ENCODE measurements at regions not wholly inside any gene's neighbourhood (a gene's known extent, or its start where the extent isn't known, plus 50 kb on each side); places are given as distances from the start of the nearest gene placed in this dataset.

DNA sequence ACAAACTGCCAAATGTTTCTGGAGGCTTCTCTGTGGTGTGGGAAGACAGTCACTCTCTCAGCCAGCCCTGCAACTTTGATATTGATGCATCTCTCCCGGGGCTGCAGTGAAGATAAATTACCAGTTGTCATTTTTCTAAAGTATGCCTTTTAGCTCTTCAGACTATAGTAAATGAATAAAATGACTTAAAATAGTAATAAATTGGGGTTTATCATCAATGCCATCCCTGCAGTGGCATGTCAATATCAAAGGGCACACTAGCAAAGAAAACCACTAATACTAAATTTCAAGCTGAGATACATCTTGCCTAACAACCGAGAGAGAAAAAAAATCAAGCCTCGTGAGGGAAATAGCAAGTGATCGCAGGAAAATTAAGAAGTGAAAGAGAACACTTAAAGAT is 749.5 kb upstream of the SLC39A10 start:
- Histone ChIP-seq H3K27me3 (ENCODE audit: insufficient read depth, low read length, poor library complexity, severe bottlenecking) (no peaks in the 10 kb centered on the region), H3K4me2 (ENCODE audit: low read depth, low read length, poor library complexity, severe bottlenecking) (no peak overlapping the region), H3K9ac (ENCODE audit: low read depth, low read length, poor library complexity, severe bottlenecking) (no peak overlapping the region), H4K20me1 (ENCODE audit: insufficient read depth, low read length, poor library complexity, severe bottlenecking) (no peaks in the 10 kb centered on the region), H3K4me3 (ENCODE audit: low read length, poor library complexity, severe bottlenecking) (no peak overlapping the region), H3F3A (ENCODE audit: low read depth) (no peaks in the 10 kb centered on the region), H3K4me1 (ENCODE audit: insufficient read depth, low read length, poor library complexity, severe bottlenecking) (no peaks in the 10 kb centered on the region), H2AFZ (ENCODE audit: low read length) (no peak overlapping the region), H3K9me2 (replicated peaks; ENCODE audit: low read depth, low read length) (no peaks in the 10 kb centered on the region), H3K36me3 (ENCODE audit: insufficient read depth, low read length) (no peaks in the 10 kb centered on the region), H3K9me3 (ENCODE audit: insufficient read depth, low read depth, low read length) (no peaks in the 10 kb centered on the region), H3K79me2 (ENCODE audit: insufficient read depth, low read length) (no peaks in the 10 kb centered on the region)
- TF ChIP-seq EZH2phosphoT487 (IDR thresholded peaks at IDR 0.05; ENCODE audit: borderline replicate concordance) (no peak), CTCF (conservative IDR thresholded peaks at IDR 0.05; ENCODE audit: low read length) (no peak)

GRCh38 chr2:194896871-194897270 is 760.2 kb upstream of the SLC39A10 start:
- H3K27me3 ChIP-seq (ENCODE audit: insufficient read depth, low read length, poor library complexity, severe bottlenecking): no peaks in the 10 kb centered on the region
- no peaks in the 10 kb centered on the region for H3K79me2 ChIP-seq (ENCODE audit: insufficient read depth, low read length)
- no peak overlapping the region for H3K4me2 ChIP-seq (ENCODE audit: low read depth, low read length, poor library complexity, severe bottlenecking)
- no peaks in the 10 kb centered on the region for H4K20me1 ChIP-seq (ENCODE audit: insufficient read depth, low read length, poor library complexity, severe bottlenecking)
- H3K36me3 ChIP-seq (ENCODE audit: insufficient read depth, low read length): no peaks in the 10 kb centered on the region
- H3K9me3 ChIP-seq (ENCODE audit: insufficient read depth, low read depth, low read length): no peaks in the 10 kb centered on the region
- no peaks in the 10 kb centered on the region for H3F3A ChIP-seq (ENCODE audit: low read depth)
- no peak overlapping the region for H2AFZ ChIP-seq (ENCODE audit: low read length)
- no peaks in the 10 kb centered on the region for H3K9me2 ChIP-seq (replicated peaks; ENCODE audit: low read depth, low read length)
- H3K4me3 ChIP-seq (ENCODE audit: low read length, poor library complexity, severe bottlenecking): no peak overlapping the region
- H3K9ac ChIP-seq (ENCODE audit: low read depth, low read length, poor library complexity, severe bottlenecking): no peak overlapping the region
- no peaks in the 10 kb centered on the region for H3K4me1 ChIP-seq (ENCODE audit: insufficient read depth, low read length, poor library complexity, severe bottlenecking)
- TF ChIP-seq CTCF (conservative IDR thresholded peaks at IDR 0.05; ENCODE audit: low read length): no peak
- TF ChIP-seq EZH2phosphoT487 (IDR thresholded peaks at IDR 0.05; ENCODE audit: borderline replicate concordance): no peak

DNA sequence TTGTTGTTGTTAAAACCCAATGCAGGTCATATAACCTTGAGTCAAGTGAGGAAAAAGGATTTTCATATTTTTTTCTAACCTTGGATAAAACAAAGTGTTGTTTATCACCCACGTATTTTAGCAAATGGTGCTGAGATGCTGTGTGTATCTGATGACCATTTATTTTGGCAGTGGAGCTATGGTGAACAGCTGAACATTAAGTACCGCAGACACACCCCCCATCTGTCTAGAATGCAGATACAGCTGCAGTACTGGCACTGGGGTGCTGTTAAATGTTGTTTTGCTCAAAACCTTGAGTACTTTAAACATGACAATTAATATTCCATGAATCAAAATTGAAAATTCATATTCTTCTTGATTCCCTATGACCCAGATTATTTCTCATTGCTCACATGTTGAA is 773.3 kb upstream of the SLC39A10 start:
- Histone ChIP-seq H3K27me3 (ENCODE audit: insufficient read depth, low read length, poor library complexity, severe bottlenecking) (no peaks in the 10 kb centered on the region), H3K4me1 (ENCODE audit: insufficient read depth, low read length, poor library complexity, severe bottlenecking) (no peaks in the 10 kb centered on the region), H3K4me3 (ENCODE audit: low read length, poor library complexity, severe bottlenecking) (no peak overlapping the region), H2AFZ (ENCODE audit: low read length) (no peak overlapping the region), H4K20me1 (ENCODE audit: insufficient read depth, low read length, poor library complexity, severe bottlenecking) (no peaks in the 10 kb centered on the region), H3K36me3 (ENCODE audit: insufficient read depth, low read length) (no peaks in the 10 kb centered on the region), H3K9me3 (ENCODE audit: insufficient read depth, low read depth, low read length) (no peaks in the 10 kb centered on the region), H3K4me2 (ENCODE audit: low read depth, low read length, poor library complexity, severe bottlenecking) (no peak overlapping the region), H3K9ac (ENCODE audit: low read depth, low read length, poor library complexity, severe bottlenecking) (no peak overlapping the region), H3K9me2 (replicated peaks; ENCODE audit: low read depth, low read length) (no peaks in the 10 kb centered on the region), H3K79me2 (ENCODE audit: insufficient read depth, low read length) (no peaks in the 10 kb centered on the region), H3F3A (ENCODE audit: low read depth) (no peaks in the 10 kb centered on the region)
- TF ChIP-seq EZH2phosphoT487 (IDR thresholded peaks at IDR 0.05; ENCODE audit: borderline replicate concordance) (no peak), CTCF (conservative IDR thresholded peaks at IDR 0.05; ENCODE audit: low read length) (no peak)
